K562 (cell line): ENCODE measurements at regions not wholly inside any gene's neighbourhood (a gene's known extent, or its start where the extent isn't known, plus 50 kb on each side); places are given as distances from the start of the nearest gene placed in this dataset.

Experiments used
- ATAC-seq: fragments of 200-7000 bp; cut with Tn5 transposase; 3 replicates; pipeline ENCODE4 v1.9.1; 2020; ENCODE audit warnings: moderate library complexity
- BruUV-seq: library from RNA; stranded (reverse); fragments of 400-500 nt; replicated peaks from 2 replicates; lab custom pipeline; 2021; lab: Mats Ljungman, UMichigan
- CTCF ChIA-PET: fragments of 300-600 bp; formaldehyde crosslinking; extraction: SDS; loops from one replicate; lab custom pipeline; 2021; ENCODE audit warnings: low intra/inter-chr PET ratio; lab: Yijun Ruan, JAX
- POLR2A ChIA-PET: fragments of 300-600, 350-650 bp; sonication (Branson Sonifier 250); formaldehyde crosslinking; extraction: SDS; loops from one replicate; lab custom pipeline; 2021; ENCODE audit warnings: antibody characterized with exemption, inconsistent platforms; lab: Yijun Ruan, JAX
- DNase-seq, 4 experiments: peaks; one replicate each; pipeline versions ENCODE4 v3.0.0 to v3.0.0-alpha.2; 2011 to 2018; ENCODE audit warnings: low spot score in 3 of 4, mixed read lengths in 3 of 4; ENCODE audit errors: extremely low read depth in 1 of 4
- FAIRE-seq: peaks from 2 replicates; lab custom pipeline; 2011; peaks lifted over from hg19 to GRCh38; lab: Jason Lieb, UNC
- H2AFZ ChIP-seq: 2 replicates; pipeline ENCODE4 v1.6.0; 2011; ENCODE audit warnings: low read depth, low read length, control low read depth, inconsistent platforms
- H3K27ac ChIP-seq: fragments of 200-600 bp; 3 replicates; pipeline ENCODE4 v1.8.0; 2011; ENCODE audit warnings: low read depth, mild to moderate bottlenecking, control low read depth, inconsistent platforms, low read length, moderate library complexity, mixed read lengths; ENCODE audit errors: extremely low read depth
- H3K27me3 ChIP-seq, 2 experiments: fragments of 300-600 bp in 1 of 2; 2 replicates in 1 of 2; 3 replicates in 1 of 2; pipeline versions ENCODE4 v1.6.0 to v1.8.0; 2011; ENCODE audit warnings: inconsistent platforms in 2 of 2, low read length in 2 of 2, mild to moderate bottlenecking in 1 of 2, mixed read lengths in 1 of 2, moderate library complexity in 1 of 2; ENCODE audit not compliant: control insufficient read depth in 2 of 2, insufficient read depth in 2 of 2
- H3K36me3 ChIP-seq: fragments of 300-600 bp; 3 replicates; pipeline ENCODE4 v1.8.0; 2011; ENCODE audit warnings: mild to moderate bottlenecking, low read length, inconsistent platforms; ENCODE audit not compliant: control insufficient read depth, insufficient read depth
- H3K4me1 ChIP-seq, 2 experiments: fragments of 200-600 bp in 1 of 2; replicated peaks in 1 of 2; 2 replicates in 1 of 2; 3 replicates in 1 of 2; pipeline versions ENCODE4 v1.5.1 to v1.8.0; 2011; ENCODE audit warnings: inconsistent platforms in 2 of 2, low read length in 2 of 2, mild to moderate bottlenecking in 1 of 2, mixed read lengths in 1 of 2, moderate library complexity in 1 of 2; ENCODE audit not compliant: control insufficient read depth in 2 of 2, insufficient read depth in 2 of 2
- H3K4me2 ChIP-seq: 2 replicates; pipeline ENCODE4 v1.6.1; 2011; ENCODE audit warnings: low read length, control low read depth, inconsistent platforms, mixed read lengths; ENCODE audit not compliant: insufficient read depth
- H3K4me3 ChIP-seq: fragments of 200-600 bp; sonication (generic), shearing (Covaris generic); 2 replicates; pipeline ENCODE4 v1.5.1; 2016; ENCODE audit warnings: control low read depth, inconsistent platforms
- H3K79me2 ChIP-seq: fragments of 200-600 bp; 3 replicates; pipeline ENCODE4 v1.8.0; 2011; ENCODE audit warnings: low read length, inconsistent platforms; ENCODE audit not compliant: control insufficient read depth, insufficient read depth
- H3K9ac ChIP-seq, 2 experiments: 2 replicates each; pipeline versions ENCODE4 v1.6.0 to v1.6.1; 2011; ENCODE audit warnings: low read depth in 2 of 2, low read length in 2 of 2, control low read depth in 1 of 2, inconsistent platforms in 1 of 2, mild to moderate bottlenecking in 1 of 2, mixed read lengths in 1 of 2; ENCODE audit not compliant: insufficient read depth in 1 of 2
- H3K9me1 ChIP-seq: one replicate; pipeline ENCODE4 v1.6.0; 2011; ENCODE audit warnings: inconsistent platforms, mild to moderate bottlenecking, low read length, moderate library complexity; ENCODE audit not compliant: control insufficient read depth, insufficient read depth
- H3K9me3 ChIP-seq: replicated peaks from 2 replicates; pipeline ENCODE4 v1.5.1; 2011; ENCODE audit warnings: low read depth, low read length, inconsistent platforms; ENCODE audit not compliant: control insufficient read depth, insufficient read depth
- H4K20me1 ChIP-seq: replicated peaks from 2 replicates; pipeline ENCODE4 v1.6.1; 2011; ENCODE audit warnings: low read length, inconsistent platforms, mixed read lengths; ENCODE audit not compliant: control insufficient read depth, insufficient read depth
- CHD1 ChIP-seq: fragments of 200-600 bp; sonication (generic); IDR thresholded peaks from one replicate; pipeline ENCODE4 v1.6.1; 2012; ENCODE audit warnings: mild to moderate bottlenecking, moderate library complexity, low read length, inconsistent platforms
- CXXC5 ChIP-seq: fragments of 250-450 bp; sonication (Bioruptor Pico); IDR thresholded peaks from 2 replicates; pipeline ENCODE4 v1.8.0; 2022; ENCODE audit warnings: inconsistent platforms, mild to moderate bottlenecking, moderate library complexity
- RBM14 ChIP-seq: fragments of 200-400 bp; formaldehyde crosslinking; IDR thresholded peaks from 2 replicates; pipeline ENCODE4 v1.6.1; 2018; ENCODE audit warnings: low read depth, mild to moderate bottlenecking, low read length, moderate library complexity, borderline replicate concordance; ENCODE audit not compliant: insufficient read depth
- SFPQ ChIP-seq: fragments of 200-400 bp; formaldehyde crosslinking; IDR thresholded peaks from 2 replicates; pipeline ENCODE4 v1.6.1; 2017; ENCODE audit warnings: mild to moderate bottlenecking, low read depth, low read length, moderate library complexity
- ZBTB8A ChIP-seq: fragments of 450-650 bp; IDR thresholded peaks from 2 replicates; pipeline ENCODE4 v1.6.1; 2018; ENCODE audit warnings: mild to moderate bottlenecking, moderate library complexity; ENCODE audit not compliant: partially characterized antibody
- ZNF143 ChIP-seq: sonication (generic); formaldehyde crosslinking; IDR thresholded peaks from 2 replicates; pipeline ENCODE4 v1.9.0; 2022; ENCODE audit warnings: mild to moderate bottlenecking, missing genetic modification reagents
- WGBS: fragments of 100-300 bp; shearing (Covaris generic); methylation state at CpG from one replicate; pipeline ENCODE4 v1.1.6; 2016; ENCODE audit warnings: low coverage, mixed read lengths; ENCODE audit not compliant: insufficient coverage; ENCODE audit errors: missing lambda C conversion rate; 5-methylcytosine and 5-hydroxymethylcytosine counted together
- in situ Hi-C: fragments of 300-500 bp; cut with MboI; formaldehyde crosslinking; loops from 4 replicates; pipeline ENCODE4 v1.15.0; 2018; ENCODE audit warnings: inconsistent platforms, mixed read lengths
- intact Hi-C: fragments of 100-400 bp; cut with micrococcal nuclease; formaldehyde crosslinking; loops from 2 replicates; pipeline ENCODE4 v1.14.2; 2022
- TF ChIP-seq, protein P1 (sequence below), 2 experiments: fragments of 200-800 bp in 1 of 2; sonication (Bioruptor generic) in 1 of 2; sonication (generic) in 1 of 2; formaldehyde crosslinking in 1 of 2; IDR thresholded peaks in 1 of 2; conservative IDR thresholded peaks in 1 of 2; 2 replicates each; pipeline versions ENCODE4 v1.5.0 to v1.6.1; 2016 to 2020; ENCODE audit warnings: missing compliant biosample characterization in 1 of 2, missing genetic modification characterization in 1 of 2, missing genetic modification reagents in 1 of 2

GRCh38 chr2:30367232-30368070 is 79.6 kb upstream of the LCLAT1 start:
- no peak for FAIRE-seq

More at GRCh38 chr2:30367232-30368070, 79.6 kb upstream of the LCLAT1 start:
- Histone ChIP-seq H2AFZ (no peak overlapping the region), H3K27me3 (peaks cover 47 to 62% of the 10 kb centered on the region in 2 experiments), H3K9ac (no peak overlapping the region), H3K9me1 (no peaks in the 10 kb centered on the region), H3K4me3 (no peak overlapping the region), H3K9me3 (no peaks in the 10 kb centered on the region), H4K20me1 (no peaks in the 10 kb centered on the region), H3K27ac (no peak overlapping the region), H3K36me3 (no peaks in the 10 kb centered on the region), H3K4me2 (no peak overlapping the region), H3K79me2 (no peaks in the 10 kb centered on the region), H3K4me1 (no peaks in the 10 kb centered on the region)
- ChIA-PET POLR2A (no interaction called here), CTCF (no interaction called here)
- intact Hi-C loops: no loop called here
- no peak for TF ChIP-seq CXXC5
- TF ChIP-seq CHD1: no peak
- no peak for TF ChIP-seq ZNF143
- no peak for TF ChIP-seq ZBTB8A
- no peak for TF ChIP-seq RBM14
- TF ChIP-seq, protein P1, sequence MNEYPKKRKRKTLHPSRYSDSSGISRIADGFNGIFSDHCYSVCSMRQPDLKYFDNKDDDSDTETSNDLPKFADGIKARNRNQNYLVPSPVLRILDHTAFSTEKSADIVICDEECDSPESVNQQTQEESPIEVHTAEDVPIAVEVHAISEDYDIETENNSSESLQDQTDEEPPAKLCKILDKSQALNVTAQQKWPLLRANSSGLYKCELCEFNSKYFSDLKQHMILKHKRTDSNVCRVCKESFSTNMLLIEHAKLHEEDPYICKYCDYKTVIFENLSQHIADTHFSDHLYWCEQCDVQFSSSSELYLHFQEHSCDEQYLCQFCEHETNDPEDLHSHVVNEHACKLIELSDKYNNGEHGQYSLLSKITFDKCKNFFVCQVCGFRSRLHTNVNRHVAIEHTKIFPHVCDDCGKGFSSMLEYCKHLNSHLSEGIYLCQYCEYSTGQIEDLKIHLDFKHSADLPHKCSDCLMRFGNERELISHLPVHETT (CRISPR knock-in tag; conservative IDR thresholded peaks at IDR 0.05 in 1 of 2, IDR thresholded peaks at IDR 0.05 in 1 of 2): no peak
- no peak for TF ChIP-seq SFPQ
- in situ Hi-C loops: no loop called here
- DNase-seq (no peak), ATAC-seq (no peak)
- BruUV-seq: no TSS peak
- 4% methylated on average over 9 of the region's 9 CpGs for WGBS
